ENCODE measurements at regions not wholly inside any gene's neighbourhood (a gene's known extent, or its start where the extent isn't known, plus 50 kb on each side); places are given as distances from the start of the nearest gene placed in this dataset.

DNA sequence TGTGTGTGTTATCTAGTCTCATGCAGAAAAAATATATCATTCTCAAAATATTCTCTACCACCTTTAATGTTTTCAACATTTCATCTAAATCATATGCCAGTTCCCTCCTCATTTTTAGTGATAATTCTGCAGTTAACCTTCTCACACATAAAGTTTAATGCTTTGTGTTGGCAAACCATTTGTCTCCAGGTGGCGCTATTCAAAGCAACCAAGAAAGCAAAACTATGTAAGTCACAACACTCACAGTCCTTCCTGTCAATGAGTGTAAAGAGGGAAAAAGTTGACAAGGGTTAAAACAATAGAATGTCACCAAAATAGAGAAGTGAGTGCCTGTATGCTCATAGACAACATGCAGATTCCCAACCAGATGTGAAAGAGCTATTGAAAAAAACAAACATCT lies 961.6 kb upstream of the LRRTM1 start:
- TF ChIP-seq, protein P1, sequence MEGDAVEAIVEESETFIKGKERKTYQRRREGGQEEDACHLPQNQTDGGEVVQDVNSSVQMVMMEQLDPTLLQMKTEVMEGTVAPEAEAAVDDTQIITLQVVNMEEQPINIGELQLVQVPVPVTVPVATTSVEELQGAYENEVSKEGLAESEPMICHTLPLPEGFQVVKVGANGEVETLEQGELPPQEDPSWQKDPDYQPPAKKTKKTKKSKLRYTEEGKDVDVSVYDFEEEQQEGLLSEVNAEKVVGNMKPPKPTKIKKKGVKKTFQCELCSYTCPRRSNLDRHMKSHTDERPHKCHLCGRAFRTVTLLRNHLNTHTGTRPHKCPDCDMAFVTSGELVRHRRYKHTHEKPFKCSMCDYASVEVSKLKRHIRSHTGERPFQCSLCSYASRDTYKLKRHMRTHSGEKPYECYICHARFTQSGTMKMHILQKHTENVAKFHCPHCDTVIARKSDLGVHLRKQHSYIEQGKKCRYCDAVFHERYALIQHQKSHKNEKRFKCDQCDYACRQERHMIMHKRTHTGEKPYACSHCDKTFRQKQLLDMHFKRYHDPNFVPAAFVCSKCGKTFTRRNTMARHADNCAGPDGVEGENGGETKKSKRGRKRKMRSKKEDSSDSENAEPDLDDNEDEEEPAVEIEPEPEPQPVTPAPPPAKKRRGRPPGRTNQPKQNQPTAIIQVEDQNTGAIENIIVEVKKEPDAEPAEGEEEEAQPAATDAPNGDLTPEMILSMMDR (IDR thresholded peaks at IDR 0.05) = no peak
- TF ChIP-seq POLR2A (IDR thresholded peaks at IDR 0.05) (no peak), POLR2AphosphoS5 (IDR thresholded peaks at IDR 0.05) (no peak), EP300 (IDR thresholded peaks at IDR 0.05) (no peak)
